ENCODE measurements at regions not wholly inside any gene's neighbourhood (a gene's known extent, or its start where the extent isn't known, plus 50 kb on each side); places are given as distances from the start of the nearest gene placed in this dataset.

DNA sequence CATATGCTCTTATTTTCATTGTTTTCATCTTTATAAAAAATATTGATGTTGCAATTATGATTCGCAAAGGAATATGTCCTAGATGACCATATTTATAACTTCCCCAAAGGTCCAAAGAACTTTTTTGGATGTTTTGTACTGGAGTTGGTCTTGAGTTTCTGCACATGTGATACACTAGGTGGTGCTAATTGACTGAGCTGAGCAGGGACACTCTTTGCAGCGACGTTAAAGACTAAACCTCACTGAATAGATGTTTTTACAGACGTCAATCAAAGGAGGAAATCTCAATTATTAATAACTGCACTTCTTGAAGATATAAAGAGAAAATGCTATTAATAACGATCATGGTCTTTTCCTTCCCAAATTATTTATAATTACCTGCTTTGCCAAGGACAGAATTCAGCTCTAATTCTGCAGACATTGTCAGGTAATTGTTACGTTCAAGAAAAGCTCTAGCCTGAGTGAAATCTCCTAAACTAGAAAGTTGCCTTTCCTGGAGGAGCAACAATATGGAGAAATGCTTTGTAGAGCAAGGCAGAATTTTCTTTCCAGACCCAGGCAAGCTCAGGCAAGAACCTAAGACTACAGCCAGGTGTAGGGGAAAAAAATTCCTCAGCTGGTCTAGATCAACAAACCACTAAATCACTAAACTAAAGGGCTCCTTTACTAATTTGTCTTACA, 119.3 kb upstream of the RBBP8 start:
- H3K9me3 ChIP-seq, result no peaks in the 10 kb centered on the region
- no peak overlapping the region for H3K4me3 ChIP-seq
- DNase-seq (no peak), ATAC-seq (peak; percentile 86)
- TF ChIP-seq, protein P1, sequence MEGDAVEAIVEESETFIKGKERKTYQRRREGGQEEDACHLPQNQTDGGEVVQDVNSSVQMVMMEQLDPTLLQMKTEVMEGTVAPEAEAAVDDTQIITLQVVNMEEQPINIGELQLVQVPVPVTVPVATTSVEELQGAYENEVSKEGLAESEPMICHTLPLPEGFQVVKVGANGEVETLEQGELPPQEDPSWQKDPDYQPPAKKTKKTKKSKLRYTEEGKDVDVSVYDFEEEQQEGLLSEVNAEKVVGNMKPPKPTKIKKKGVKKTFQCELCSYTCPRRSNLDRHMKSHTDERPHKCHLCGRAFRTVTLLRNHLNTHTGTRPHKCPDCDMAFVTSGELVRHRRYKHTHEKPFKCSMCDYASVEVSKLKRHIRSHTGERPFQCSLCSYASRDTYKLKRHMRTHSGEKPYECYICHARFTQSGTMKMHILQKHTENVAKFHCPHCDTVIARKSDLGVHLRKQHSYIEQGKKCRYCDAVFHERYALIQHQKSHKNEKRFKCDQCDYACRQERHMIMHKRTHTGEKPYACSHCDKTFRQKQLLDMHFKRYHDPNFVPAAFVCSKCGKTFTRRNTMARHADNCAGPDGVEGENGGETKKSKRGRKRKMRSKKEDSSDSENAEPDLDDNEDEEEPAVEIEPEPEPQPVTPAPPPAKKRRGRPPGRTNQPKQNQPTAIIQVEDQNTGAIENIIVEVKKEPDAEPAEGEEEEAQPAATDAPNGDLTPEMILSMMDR (IDR thresholded peaks at IDR 0.05), result peak; percentile 60
- no peaks in the 10 kb centered on the region for H3K4me1 ChIP-seq
- no peaks in the 10 kb centered on the region for H3K27me3 ChIP-seq
- intact Hi-C loops (cut with DNase I), result no loop called here
- no peaks in the 10 kb centered on the region for H3K36me3 ChIP-seq
- H3K27ac ChIP-seq, result no peak overlapping the region

DNA sequence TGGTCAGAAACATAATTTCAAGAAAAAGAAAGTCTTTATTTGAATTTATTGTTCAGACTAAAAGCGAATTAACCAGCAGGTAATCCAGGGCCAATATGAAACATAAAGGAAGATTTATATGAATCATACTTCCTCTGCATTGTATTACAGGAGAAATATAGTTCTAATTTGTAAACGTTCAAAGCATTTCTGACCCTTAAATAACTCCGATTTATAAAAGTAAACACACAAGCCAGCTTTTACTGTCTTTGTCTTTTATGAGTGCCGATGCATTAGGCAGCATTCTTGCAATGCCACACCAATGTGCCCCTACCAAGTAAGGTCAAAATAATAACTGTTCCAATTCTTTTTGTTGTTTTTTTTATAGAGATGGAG, 118.8 kb upstream of the RBBP8 start:
- intact Hi-C loops (cut with DNase I), result no loop called here
- no peaks in the 10 kb centered on the region for H3K4me1 ChIP-seq
- H3K27ac ChIP-seq, result no peak overlapping the region
- no peaks in the 10 kb centered on the region for H3K36me3 ChIP-seq
- H3K9me3 ChIP-seq, result no peaks in the 10 kb centered on the region
- ATAC-seq, result no peak
- no peak for DNase-seq
- H3K4me3 ChIP-seq, result no peak overlapping the region
- H3K27me3 ChIP-seq, result no peaks in the 10 kb centered on the region
- TF ChIP-seq, protein P1 (IDR thresholded peaks at IDR 0.05), result no peak

DNA sequence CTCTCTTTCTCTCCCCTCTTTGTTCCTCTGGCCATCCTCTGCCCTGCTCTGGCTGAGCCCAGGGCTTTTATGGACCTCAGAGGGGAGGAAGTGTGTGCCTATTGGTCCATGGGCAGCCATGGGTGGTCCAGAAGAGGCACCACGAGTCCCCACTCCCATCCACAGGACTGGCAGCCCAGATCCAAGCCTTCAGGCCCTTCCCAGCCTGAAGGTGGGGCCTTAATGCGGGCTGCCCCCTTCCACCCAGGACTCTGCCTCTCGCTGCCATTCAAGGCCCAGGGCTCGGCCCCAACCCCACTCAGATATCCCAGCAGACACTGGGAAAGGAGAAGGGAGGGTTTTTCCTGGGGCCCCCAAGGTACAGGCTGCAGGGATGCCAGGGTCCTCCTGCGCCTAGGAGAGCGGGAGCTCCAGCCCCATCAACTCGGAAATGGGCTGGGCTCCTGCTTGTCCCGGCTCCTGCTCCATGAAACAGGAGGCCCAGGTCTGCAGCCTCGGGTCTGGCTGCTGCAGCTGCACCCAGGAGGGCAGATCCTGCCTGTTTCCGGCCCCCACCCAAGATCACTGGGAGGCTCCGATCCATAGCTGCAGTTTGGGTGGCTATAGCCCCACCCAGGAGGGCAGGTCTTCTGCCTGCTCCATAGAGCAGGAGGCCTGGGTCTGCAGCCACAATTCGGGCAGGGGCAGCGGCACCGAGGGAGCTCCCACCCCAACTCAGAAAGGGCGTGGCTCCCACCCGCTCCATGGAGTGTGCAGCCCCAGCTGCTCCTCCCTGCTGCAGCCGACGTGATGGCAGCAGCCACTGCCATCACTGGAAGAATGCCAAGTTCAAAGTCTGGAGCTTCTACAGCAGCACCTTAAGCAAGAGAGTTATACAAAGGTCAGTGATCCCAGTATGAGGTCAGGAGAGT, 116.6 kb upstream of the RBBP8 start:
- TF ChIP-seq, protein P1 (IDR thresholded peaks at IDR 0.05), result no peak
- no peaks in the 10 kb centered on the region for H3K27me3 ChIP-seq
- no peaks in the 10 kb centered on the region for H3K9me3 ChIP-seq
- peak; percentile 41 for ATAC-seq
- no peak overlapping the region for H3K27ac ChIP-seq
- H3K4me3 ChIP-seq, result no peak overlapping the region
- H3K4me1 ChIP-seq, result no peaks in the 10 kb centered on the region
- no peak for DNase-seq
- no peaks in the 10 kb centered on the region for H3K36me3 ChIP-seq
- intact Hi-C loops (cut with DNase I), result no loop called here

DNA sequence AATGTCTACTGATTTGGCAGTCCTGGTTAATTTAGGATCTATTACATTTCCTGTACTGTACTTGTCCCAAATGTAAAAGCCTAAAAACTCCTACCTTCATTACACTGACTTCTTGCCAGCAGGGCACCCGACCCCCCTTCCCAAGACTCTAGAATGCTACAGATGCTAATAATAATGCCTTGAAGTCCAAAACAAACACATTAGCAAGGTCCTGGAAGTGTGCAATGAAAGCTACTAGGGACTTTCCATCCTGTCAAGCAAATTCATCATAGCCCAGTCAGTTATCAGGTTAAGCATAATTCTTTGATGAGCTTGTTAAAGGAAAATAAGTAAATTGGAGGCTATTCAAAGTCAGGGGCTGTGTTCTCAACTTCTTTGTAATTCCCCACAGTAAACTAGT, 115.3 kb upstream of the RBBP8 start:
- DNase-seq, result no peak
- Histone ChIP-seq H3K4me1 (no peaks in the 10 kb centered on the region), H3K27ac (no peak overlapping the region), H3K9me3 (no peaks in the 10 kb centered on the region), H3K27me3 (no peaks in the 10 kb centered on the region), H3K4me3 (no peak overlapping the region), H3K36me3 (no peaks in the 10 kb centered on the region)
- TF ChIP-seq, protein P1 (IDR thresholded peaks at IDR 0.05), result no peak
- peak; percentile 57 for ATAC-seq
- intact Hi-C loops (cut with DNase I), result no loop called here

DNA sequence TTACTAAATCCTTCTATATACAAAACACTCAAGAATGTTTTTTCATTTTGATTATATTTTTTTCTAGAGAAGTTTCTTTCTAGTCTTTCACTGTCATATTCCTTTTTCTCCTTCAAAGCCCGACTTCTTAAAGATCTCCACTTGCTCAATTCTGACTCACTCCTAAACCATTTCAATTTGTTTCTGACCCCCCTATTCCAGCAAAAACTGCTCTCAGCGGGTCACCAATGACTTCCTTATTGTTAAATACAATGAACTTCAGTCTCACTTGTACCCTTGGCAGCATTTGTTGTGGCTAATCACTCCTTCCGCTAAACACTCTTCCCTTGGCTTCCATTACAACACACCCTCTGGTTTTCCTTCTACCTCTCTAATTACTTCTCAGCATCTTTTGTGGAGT, 111.1 kb upstream of the RBBP8 start:
- DNase-seq (no peak), ATAC-seq (no peak)
- Histone ChIP-seq H3K36me3 (no peaks in the 10 kb centered on the region), H3K27ac (no peak overlapping the region), H3K27me3 (no peaks in the 10 kb centered on the region), H3K4me1 (no peaks in the 10 kb centered on the region), H3K9me3 (no peaks in the 10 kb centered on the region), H3K4me3 (no peak overlapping the region)
- intact Hi-C loops (cut with DNase I), result no loop called here
- TF ChIP-seq, protein P1 (IDR thresholded peaks at IDR 0.05), result no peak

Data from upper lobe of right lung (tissue), 1 donor.